HEK293 (cell line): ENCODE measurements at regions not wholly inside any gene's neighbourhood (a gene's known extent, or its start where the extent isn't known, plus 50 kb on each side); places are given as distances from the start of the nearest gene placed in this dataset.

Source experiments
- CTCF ChIA-PET: fragments of 350-600 bp; formaldehyde crosslinking; extraction: SDS; loops from one replicate; lab custom pipeline; 2021; ENCODE audit warnings: antibody characterized with exemption; lab: Yijun Ruan, JAX
- POLR2A ChIA-PET: fragments of 300-600 bp; formaldehyde crosslinking; extraction: SDS; loops from one replicate; lab custom pipeline; 2020; ENCODE audit warnings: antibody characterized with exemption, inconsistent platforms; lab: Yijun Ruan, JAX
- H3K27ac ChIP-seq: fragments of 200-500 bp; sonication (Bioruptor generic); 2 replicates; pipeline ENCODE4 v1.5.1; 2014; ENCODE audit warnings: low read depth, low read length, control low read depth, inconsistent platforms; ENCODE audit errors: extremely low read depth
- H3K36me3 ChIP-seq, 2 experiments: fragments of 200-500 bp in 1 of 2; sonication (Bioruptor generic) in 1 of 2; 1 replicate in 1 of 2; 2 replicates in 1 of 2; pipeline ENCODE4 v1.5.1; 2014 to 2017; ENCODE audit warnings: inconsistent platforms in 2 of 2, low read length in 2 of 2; ENCODE audit not compliant: control insufficient read depth in 2 of 2, insufficient read depth in 1 of 2
- H3K4me1 ChIP-seq: fragments of 200-500 bp; sonication (Bioruptor generic); 2 replicates; pipeline ENCODE4 v1.5.1; 2014; ENCODE audit warnings: mild to moderate bottlenecking, low read length, inconsistent platforms; ENCODE audit not compliant: control insufficient read depth, insufficient read depth
- H3K4me3 ChIP-seq: 2 replicates; pipeline ENCODE4 v1.5.1; 2011; ENCODE audit warnings: low read depth, mild to moderate bottlenecking, control low read depth, low read length, moderate library complexity
- H3K9me3 ChIP-seq: fragments of 200-500 bp; sonication (Bioruptor generic); 2 replicates; pipeline ENCODE4 v1.5.1; 2014; ENCODE audit warnings: low read depth, low read length, inconsistent platforms; ENCODE audit not compliant: control insufficient read depth, insufficient read depth
- BCL11B ChIP-seq: fragments of 450-650 bp; formaldehyde crosslinking; IDR thresholded peaks from 2 replicates; pipeline ENCODE4 v1.5.1; 2016; ENCODE audit warnings: low read depth, missing biosample characterization, missing genetic modification characterization
- GLIS2 ChIP-seq: fragments of 450-650 bp; formaldehyde crosslinking; IDR thresholded peaks from 2 replicates; pipeline ENCODE4 v1.5.1; 2016; ENCODE audit warnings: missing biosample characterization, missing genetic modification characterization
- SCRT2 ChIP-seq: fragments of 450-650 bp; formaldehyde crosslinking; IDR thresholded peaks from 2 replicates; pipeline ENCODE4 v1.5.1; 2016; ENCODE audit warnings: missing biosample characterization, missing genetic modification characterization
- SP2 ChIP-seq: fragments of 450-650 bp; formaldehyde crosslinking; IDR thresholded peaks from 2 replicates; pipeline ENCODE4 v1.5.1; 2016; ENCODE audit warnings: missing biosample characterization, missing genetic modification characterization
- TRIM28 ChIP-seq: IDR thresholded peaks from 2 replicates; pipeline ENCODE4 v1.6.1; 2011; ENCODE audit warnings: low read length, control low read depth, borderline replicate concordance
- TSHZ1 ChIP-seq: fragments of 450-650 bp; formaldehyde crosslinking; IDR thresholded peaks from 2 replicates; pipeline ENCODE4 v1.5.1; 2016; ENCODE audit warnings: missing biosample characterization, missing genetic modification characterization, borderline replicate concordance
- YY2 ChIP-seq: fragments of 450-650 bp; formaldehyde crosslinking; IDR thresholded peaks from 2 replicates; pipeline ENCODE4 v1.5.1; 2016; ENCODE audit warnings: missing biosample characterization, missing genetic modification characterization
- ZBTB20 ChIP-seq: fragments of 450-650 bp; formaldehyde crosslinking; IDR thresholded peaks from 2 replicates; pipeline ENCODE4 v1.5.1; 2016; ENCODE audit warnings: missing biosample characterization, missing genetic modification characterization
- ZBTB49 ChIP-seq: fragments of 450-650 bp; formaldehyde crosslinking; IDR thresholded peaks from 2 replicates; pipeline ENCODE4 v1.5.1; 2016; ENCODE audit warnings: missing biosample characterization, missing genetic modification characterization, low read depth
- ZNF133 ChIP-seq: fragments of 450-650 bp; formaldehyde crosslinking; IDR thresholded peaks from 2 replicates; pipeline ENCODE4 v1.5.1; 2016; ENCODE audit warnings: missing biosample characterization, missing genetic modification characterization
- ZNF155 ChIP-seq: fragments of 450-650 bp; formaldehyde crosslinking; IDR thresholded peaks from 2 replicates; pipeline ENCODE4 v1.5.1; 2016; ENCODE audit warnings: missing biosample characterization, missing genetic modification characterization
- ZNF211 ChIP-seq: fragments of 450-650 bp; formaldehyde crosslinking; IDR thresholded peaks from 2 replicates; pipeline ENCODE4 v1.5.1; 2016; ENCODE audit warnings: low read depth, missing biosample characterization, missing genetic modification characterization
- ZNF280D ChIP-seq: fragments of 450-650 bp; formaldehyde crosslinking; IDR thresholded peaks from 2 replicates; pipeline ENCODE4 v1.5.1; 2016; ENCODE audit warnings: missing biosample characterization, missing genetic modification characterization
- ZNF510 ChIP-seq: fragments of 450-650 bp; formaldehyde crosslinking; IDR thresholded peaks from 2 replicates; pipeline ENCODE4 v1.5.1; 2018; ENCODE audit warnings: mild to moderate bottlenecking, missing genetic modification characterization, missing biosample characterization; ENCODE audit not compliant: insufficient replicate concordance
- ZNF530 ChIP-seq: fragments of 450-650 bp; formaldehyde crosslinking; IDR thresholded peaks from 2 replicates; pipeline ENCODE4 v1.5.1; 2016; ENCODE audit warnings: low read depth, missing biosample characterization, missing genetic modification characterization
- ZNF558 ChIP-seq: fragments of 450-650 bp; formaldehyde crosslinking; IDR thresholded peaks from 2 replicates; pipeline ENCODE4 v1.5.1; 2016; ENCODE audit warnings: missing biosample characterization, missing genetic modification characterization
- ZNF560 ChIP-seq: fragments of 450-650 bp; formaldehyde crosslinking; IDR thresholded peaks from 2 replicates; pipeline ENCODE4 v1.5.1; 2017; ENCODE audit warnings: missing biosample characterization, missing genetic modification characterization, borderline replicate concordance
- ZNF561 ChIP-seq: fragments of 450-650 bp; IDR thresholded peaks from 2 replicates; pipeline ENCODE4 v1.5.1; 2018; ENCODE audit warnings: missing biosample characterization, missing genetic modification characterization, borderline replicate concordance
- ZNF76 ChIP-seq: fragments of 450-650 bp; formaldehyde crosslinking; IDR thresholded peaks from 2 replicates; pipeline ENCODE4; 2016; ENCODE audit warnings: low read depth, missing biosample characterization, missing genetic modification characterization, borderline replicate concordance
- ZNF768 ChIP-seq: fragments of 450-650 bp; formaldehyde crosslinking; IDR thresholded peaks from 2 replicates; pipeline ENCODE4 v1.5.1; 2018; ENCODE audit warnings: missing biosample characterization, mild to moderate bottlenecking, missing genetic modification characterization
- ZNF830 ChIP-seq: fragments of 450-650 bp; IDR thresholded peaks from 2 replicates; pipeline ENCODE4 v1.5.0; 2018; ENCODE audit warnings: missing biosample characterization, missing genetic modification characterization, low read depth, mild to moderate bottlenecking, moderate library complexity
- ZSCAN23 ChIP-seq: fragments of 450-650 bp; formaldehyde crosslinking; IDR thresholded peaks from 2 replicates; pipeline ENCODE4 v1.5.1; 2016; ENCODE audit warnings: missing biosample characterization, missing genetic modification characterization
- TF ChIP-seq, protein P1 (sequence below): fragments of 450-650 bp; IDR thresholded peaks from 2 replicates; pipeline ENCODE4 v1.5.1; 2018; ENCODE audit warnings: missing biosample characterization, mild to moderate bottlenecking, missing genetic modification characterization

- TF ChIP-seq ZBTB20 (tag by site-specific recombination) (no peak), ZNF558 (tag by site-specific recombination) (no peak), ZNF768 (tag by site-specific recombination) (no peak), ZBTB49 (tag by site-specific recombination) (no peak), ZNF560 (tag by site-specific recombination) (no peak), GLIS2 (tag by site-specific recombination) (no peak), ZNF561 (tag by site-specific recombination) (no peak), YY2 (no peak), ZNF530 (tag by site-specific recombination) (no peak), ZNF830 (tag by site-specific recombination) (no peak), ZSCAN23 (tag by site-specific recombination) (no peak), ZNF211 (tag by site-specific recombination) (no peak), TSHZ1 (tag by site-specific recombination) (no peak), ZNF133 (tag by site-specific recombination) (no peak), ZNF155 (tag by site-specific recombination) (no peak), ZNF76 (tag by site-specific recombination) (no peak), ZNF510 (tag by site-specific recombination) (no peak), BCL11B (tag by site-specific recombination) (no peak)
- no peak overlapping the region for H3K4me3 ChIP-seq
- H3K9me3 ChIP-seq, result no peaks in the 10 kb centered on the region
- no peaks in the 10 kb centered on the region for H3K4me1 ChIP-seq
- POLR2A ChIA-PET, result no interaction called here
- H3K36me3 ChIP-seq, result no peaks in the 10 kb centered on the region
- CTCF ChIA-PET, result no interaction called here
- no peak overlapping the region for H3K27ac ChIP-seq
Measured at GRCh38 chr2:217491271-217491670, 511.5 kb downstream of the TNS1 start.

- Histone ChIP-seq H3K27ac (peak overlapping the region; percentile 50), H3K4me3 (no peak overlapping the region), H3K9me3 (no peaks in the 10 kb centered on the region), H3K36me3 (no peaks in the 10 kb centered on the region), H3K4me1 (no peaks in the 10 kb centered on the region)
- CTCF ChIA-PET, result no interaction called here
- POLR2A ChIA-PET, result no interaction called here
- TF ChIP-seq SCRT2 (no peak), ZNF280D (tag by site-specific recombination) (no peak), TRIM28 (peak; percentile 56; the same call in 1 of the 2 replicates), ZNF558 (tag by site-specific recombination) (no peak), SP2 (tag by site-specific recombination) (0 out of 2 replicates have a peak, but pooled peaks have one; percentile 26)
- TF ChIP-seq, protein P1, sequence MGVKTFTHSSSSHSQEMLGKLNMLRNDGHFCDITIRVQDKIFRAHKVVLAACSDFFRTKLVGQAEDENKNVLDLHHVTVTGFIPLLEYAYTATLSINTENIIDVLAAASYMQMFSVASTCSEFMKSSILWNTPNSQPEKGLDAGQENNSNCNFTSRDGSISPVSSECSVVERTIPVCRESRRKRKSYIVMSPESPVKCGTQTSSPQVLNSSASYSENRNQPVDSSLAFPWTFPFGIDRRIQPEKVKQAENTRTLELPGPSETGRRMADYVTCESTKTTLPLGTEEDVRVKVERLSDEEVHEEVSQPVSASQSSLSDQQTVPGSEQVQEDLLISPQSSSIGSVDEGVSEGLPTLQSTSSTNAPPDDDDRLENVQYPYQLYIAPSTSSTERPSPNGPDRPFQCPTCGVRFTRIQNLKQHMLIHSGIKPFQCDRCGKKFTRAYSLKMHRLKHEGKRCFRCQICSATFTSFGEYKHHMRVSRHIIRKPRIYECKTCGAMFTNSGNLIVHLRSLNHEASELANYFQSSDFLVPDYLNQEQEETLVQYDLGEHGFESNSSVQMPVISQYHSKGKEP (tag by site-specific recombination), result no peak
Measured at GRCh38 chr2:217489145-217489960, 513.4 kb downstream of the TNS1 start.
